Left cardiac atrium (tissue), 4 donors: ENCODE measurements at regions not wholly inside any gene's neighbourhood (a gene's known extent, or its start where the extent isn't known, plus 50 kb on each side); places are given as distances from the start of the nearest gene placed in this dataset.
"Not testable (repeated sequence)": the region's sequence is repeated elsewhere in the genome, so short reads cannot be mapped to it uniquely, and the experiment has no call there.

ENCODE experiments used
- ATAC-seq, 2 donors: fragments of 200-7000 bp; cut with Tn5 transposase; one replicate each; pipeline ENCODE4 v1.9.1; 2020; ENCODE audit warnings: mild to moderate bottlenecking in 2 of 2, moderate library complexity in 2 of 2
- DNase-seq: peaks from one replicate; pipeline ENCODE4 v3.0.0-alpha.2; 2020
- intact Hi-C, 2 donors: fragments of 100-400 bp; cut with DNase I; formaldehyde crosslinking; loops; one replicate each; pipeline versions ENCODE4 v1.14.1 to v1.15.1; 2022 to 2023
- donor health status: DM: no; HTN: yes; CAD: no.
- donor health status: DM: no; HTN: yes; CAD: no; lungs with severe emphysema.
- donor health status: DM: yes; HTN: yes; CAD: no.
- donor health status: Dilated cardiomyopathy.

- no peak for DNase-seq
- intact Hi-C loops: no loop called here
- no peak for ATAC-seq
These were observed 246.6 kb downstream of the ENC1 start for GRCh38 chr5:74393943-74394342.

GRCh38 chr5:74392711-74393351 is 247.7 kb downstream of the ENC1 start:
- intact Hi-C loops: no loop called here
- DNase-seq: no peak
- ATAC-seq: no peak

- DNase-seq (no peak), ATAC-seq (no peak)
- intact Hi-C loops: no loop called here
These were observed 249.1 kb downstream of the ENC1 start for GRCh38 chr5:74391410-74391809.

GRCh38 chr5:74390822-74391221 is 249.7 kb downstream of the ENC1 start:
- intact Hi-C loops: no loop called here
- DNase-seq: no peak
- no peak for ATAC-seq

GRCh38 chr5:74390306-74390637 is 250.3 kb downstream of the ENC1 start:
- no peak for ATAC-seq
- intact Hi-C loops: no loop called here
- no peak for DNase-seq

GRCh38 chr5:74389531-74390305 is 250.8 kb downstream of the ENC1 start:
- ATAC-seq: no peak
- DNase-seq: no peak
- intact Hi-C loops: no loop called here

- intact Hi-C loops, ATAC-seq, DNase-seq: not testable (repeated sequence)
These were observed 252.1 kb downstream of the ENC1 start for GRCh38 chr5:74388411-74388810.

GRCh38 chr5:74386571-74387334 is 253.8 kb downstream of the ENC1 start:
- ATAC-seq: no peak
- DNase-seq: no peak
- intact Hi-C loops: no loop called here

GRCh38 chr5:74384851-74385250 is 255.7 kb downstream of the ENC1 start:
- DNase-seq: no peak
- no peak for ATAC-seq
- intact Hi-C loops: no loop called here

- ATAC-seq: peak; percentile 81 to 85
- peak; percentile 58 for DNase-seq
- intact Hi-C loops: no loop called here
These were observed 257.4 kb downstream of the ENC1 start for GRCh38 chr5:74382987-74383593.

- no peak for DNase-seq
- peak in 1 of 2 donors; percentile 40 for ATAC-seq
- intact Hi-C loops: no loop called here
These were observed 258.2 kb downstream of the ENC1 start for GRCh38 chr5:74382123-74382855.

- no peak for ATAC-seq
- no peak for DNase-seq
- intact Hi-C loops: no loop called here
These were observed 260.3 kb downstream of the ENC1 start for GRCh38 chr5:74380193-74380592.

GRCh38 chr5:74378464-74378863 is 262.1 kb downstream of the ENC1 start:
- intact Hi-C loops: no loop called here
- DNase-seq (no peak), ATAC-seq (peak in 1 of 2 donors; percentile 33)

GRCh38 chr5:74376187-74376586 is 264.3 kb downstream of the ENC1 start:
- ATAC-seq (no peak), DNase-seq (no peak)
- intact Hi-C loops: no loop called here

GRCh38 chr5:74375271-74375670 is 265.3 kb downstream of the ENC1 start:
- ATAC-seq: no peak
- intact Hi-C loops: no loop called here
- no peak for DNase-seq

GRCh38 chr5:74374656-74375055 is 265.9 kb downstream of the ENC1 start:
- DNase-seq (no peak), ATAC-seq (no peak)
- intact Hi-C loops: no loop called here

GRCh38 chr5:74373076-74373475 is 267.5 kb downstream of the ENC1 start:
- ATAC-seq: no peak
- intact Hi-C loops: no loop called here
- DNase-seq: no peak

GRCh38 chr5:74372502-74373064 is 267.9 kb downstream of the ENC1 start:
- no peak for ATAC-seq
- intact Hi-C loops: no loop called here

GRCh38 chr5:74372051-74372450 is 268.5 kb downstream of the ENC1 start:
- DNase-seq (no peak), ATAC-seq (no peak)
- intact Hi-C loops: no loop called here

More at GRCh38 chr5:74372502-74373064, 267.9 kb downstream of the ENC1 start:
- DNase-seq: no peak
